ENCODE measurements at regions not wholly inside any gene's neighbourhood (a gene's known extent, or its start where the extent isn't known, plus 50 kb on each side); places are given as distances from the start of the nearest gene placed in this dataset.

- TF ChIP-seq ZBTB4 (CRISPR knock-in tag; IDR thresholded peaks at IDR 0.05) (no peak), TCF12 (IDR thresholded peaks at IDR 0.05; ENCODE audit: low read depth, low read length) (no peak)
Measured at GRCh38 chr9:88737876-88738275, 202.9 kb downstream of the NXNL2 start (continued).

- no peak overlapping the region for H3K4me2 ChIP-seq (ENCODE audit: control insufficient read depth, insufficient read depth)
- H3K79me2 ChIP-seq (ENCODE audit: control insufficient read depth, insufficient read depth, low read length) = no peaks in the 10 kb centered on the region
- no peak overlapping the region for H3K4me3 ChIP-seq
- SMC1A ChIA-PET (ENCODE audit: uncharacterized antibody, unreplicated experiment) = no interaction called here
- H3K27ac ChIP-seq (ENCODE audit: control insufficient read depth, insufficient read depth) = no peak overlapping the region
- H3K9me3 ChIP-seq (replicated peaks; ENCODE audit: control insufficient read depth, insufficient read depth, low read length) = no peaks in the 10 kb centered on the region
- intact Hi-C loops (cut with micrococcal nuclease; ENCODE audit: unreplicated experiment) = no loop called here
- CTCF ChIA-PET = no interaction called here
- no peaks in the 10 kb centered on the region for H4K20me1 ChIP-seq (ENCODE audit: control insufficient read depth, insufficient read depth)
- RAD21 ChIA-PET (ENCODE audit: unreplicated experiment) = no interaction called here
- POLR2A ChIA-PET = interaction anchor here (0.6 kb wide), 1 partner anchor 52 kb away, joined by 3 read pairs; no protein-coding TSS in a partner anchor
- H3K4me1 ChIP-seq (ENCODE audit: control insufficient read depth, insufficient read depth, low read length) = no peaks in the 10 kb centered on the region
- no peaks in the 10 kb centered on the region; a peak in 2 of 4 replicates for H3K27me3 ChIP-seq (replicated peaks in 1 of 2; ENCODE audit: control insufficient read depth in 2 of 2, insufficient read depth in 2 of 2, low read length in 1 of 2)
- H2AFZ ChIP-seq (ENCODE audit: control insufficient read depth, low read depth, low read length) = no peak overlapping the region
- no peak overlapping the region for H3K9ac ChIP-seq (ENCODE audit: control insufficient read depth, insufficient read depth, low read length)
- no peak for FAIRE-seq
- H3K36me3 ChIP-seq (ENCODE audit: control insufficient read depth in 2 of 2, insufficient read depth in 2 of 2, low read length in 1 of 2) = no peaks in the 10 kb centered on the region
- no peak for DNase-seq (ENCODE audit: low read depth, low spot score)
- BruUV-seq (replicated peaks) = no TSS peak
- ATAC-seq = no peak
- WGBS (ENCODE audit: insufficient coverage, insufficient replicate concordance, low lambda C conversion rate, missing lambda C conversion rate) = 17% methylated on average over 3 of the region's 3 CpGs
- no peak for TF ChIP-seq SUPT20H (IDR thresholded peaks at IDR 0.05; ENCODE audit: borderline replicate concordance, control insufficient read depth, low read depth, low read length)
- no peak for TF ChIP-seq MLLT1 (IDR thresholded peaks at IDR 0.05)
- in situ Hi-C loops (cut with MboI) = no loop called here
Measured at GRCh38 chr9:88738709-88739108, 203.7 kb downstream of the NXNL2 start.
